Astrocyte of the hippocampus (primary cell): ENCODE measurements at regions not wholly inside any gene's neighbourhood (a gene's known extent, or its start where the extent isn't known, plus 50 kb on each side); places are given as distances from the start of the nearest gene placed in this dataset.

Experiments used
- DNase-seq: peaks from one replicate; pipeline ENCODE4 v3.0.0; 2011; ENCODE audit warnings: low read depth, low spot score

DNA sequence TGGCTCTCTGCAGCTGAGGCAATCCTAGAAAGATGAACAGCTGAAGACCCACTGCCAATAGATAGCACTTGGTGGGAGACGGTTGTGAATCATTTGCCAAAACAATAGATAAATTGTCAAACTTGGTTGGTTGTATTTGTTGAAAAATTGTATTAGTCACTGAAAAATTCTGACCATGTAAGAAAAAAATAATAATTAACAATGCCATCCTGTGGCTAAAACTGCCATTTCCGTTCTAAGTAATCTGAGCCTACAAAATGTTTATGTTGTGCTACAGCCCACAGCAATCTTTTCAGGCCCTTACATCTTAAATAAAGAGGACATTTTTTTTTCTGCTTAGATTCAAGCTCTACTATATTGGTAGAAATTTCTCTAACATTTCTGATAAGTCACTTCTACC lies 103.2 kb upstream of the ANO3 start:
- DNase-seq: no peak

DNA sequence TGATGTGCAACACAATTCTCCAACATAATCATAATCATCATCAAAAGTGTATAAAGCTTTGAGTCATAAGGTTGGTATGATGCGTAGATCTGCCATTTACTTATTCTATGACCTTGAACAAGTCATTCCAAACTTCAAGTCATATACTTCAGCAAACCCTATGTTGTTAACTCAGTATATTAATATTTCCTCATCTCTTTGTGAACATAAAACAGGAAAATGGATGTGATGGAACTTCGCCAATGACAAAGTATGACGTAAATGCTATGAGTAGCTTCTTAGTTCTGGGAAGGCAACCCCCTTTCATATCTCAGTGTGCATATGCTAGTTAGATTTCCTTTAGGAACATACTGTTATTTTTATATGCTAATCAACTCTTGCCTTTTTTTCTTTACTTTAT lies 102.7 kb upstream of the ANO3 start:
- peak; percentile 14 for DNase-seq

DNA sequence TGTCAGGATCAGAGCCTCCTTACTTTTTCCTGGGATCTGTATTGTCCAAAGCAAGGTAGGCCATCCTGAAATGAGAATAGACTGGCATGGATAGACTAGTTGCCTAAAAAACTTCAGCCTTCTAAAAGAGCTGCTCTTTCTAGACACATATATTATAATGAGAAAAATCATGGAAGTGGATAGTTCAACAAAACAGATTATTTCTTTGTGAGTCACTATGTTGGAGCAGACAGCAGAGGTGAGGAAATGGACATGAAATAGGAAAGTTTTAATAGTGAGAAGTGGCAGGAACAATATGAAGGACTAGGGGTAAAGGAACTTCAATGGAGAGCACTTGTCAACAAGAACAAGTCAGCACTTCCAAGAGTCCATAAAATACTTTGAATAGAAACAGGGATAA lies 101.9 kb upstream of the ANO3 start:
- no peak for DNase-seq

DNA sequence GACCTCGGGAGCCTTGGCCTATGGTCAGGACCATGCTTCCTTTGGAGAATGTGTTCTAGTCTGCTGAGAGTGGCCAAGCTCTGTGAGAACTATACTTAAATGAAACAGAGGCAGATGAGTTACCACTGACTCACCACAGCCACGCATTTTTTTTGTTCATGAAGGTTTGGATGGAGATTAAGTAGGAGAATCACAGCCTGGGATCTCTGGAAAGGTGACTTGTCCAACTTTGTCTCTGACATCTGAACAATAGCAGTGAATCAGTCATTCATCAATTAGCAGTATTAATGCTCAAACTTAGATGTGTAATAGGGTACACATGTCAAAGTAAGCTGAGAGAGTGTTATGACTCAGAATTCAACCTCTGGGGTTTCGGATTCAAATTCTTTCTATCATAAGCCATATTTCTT lies 100.7 kb upstream of the ANO3 start:
- DNase-seq: peak; percentile 22

DNA sequence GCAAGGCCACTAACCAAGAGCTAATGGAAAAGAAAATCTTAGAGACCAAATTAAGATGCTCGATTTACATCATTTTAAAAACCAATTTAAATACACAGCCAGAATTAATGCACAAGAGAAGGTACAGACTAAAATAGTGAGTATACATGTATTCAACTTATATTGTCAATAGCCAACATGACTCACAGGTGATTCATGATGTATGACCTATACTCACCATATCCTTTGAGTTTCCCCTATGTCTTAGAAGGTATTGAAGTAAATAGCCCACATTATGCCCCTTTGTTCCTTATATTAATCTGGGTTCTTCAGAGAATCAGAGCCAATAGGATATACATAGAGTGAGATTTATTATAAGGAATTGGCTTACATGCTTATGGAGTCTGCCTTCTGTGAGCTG lies 97.5 kb upstream of the ANO3 start:
- no peak for DNase-seq

DNA sequence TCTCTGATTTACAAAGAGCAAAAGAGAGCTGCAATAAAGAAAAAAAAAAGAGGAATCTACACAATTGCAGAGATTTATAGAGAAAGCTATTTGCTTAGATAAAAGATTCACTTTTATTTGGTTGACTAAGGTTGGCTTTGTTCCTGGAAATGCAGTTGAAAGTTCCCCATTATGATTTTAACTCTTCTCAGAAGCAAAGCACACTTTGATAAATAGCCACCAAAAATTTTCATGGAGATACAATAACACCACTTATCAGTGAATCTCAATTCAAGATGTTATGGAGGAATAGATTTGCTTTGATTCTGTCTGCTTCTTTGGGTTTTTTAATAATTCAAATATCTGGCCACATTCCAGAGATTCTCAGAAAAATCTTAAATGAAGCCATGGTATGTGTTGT lies 88.5 kb upstream of the ANO3 start:
- no peak for DNase-seq

DNA sequence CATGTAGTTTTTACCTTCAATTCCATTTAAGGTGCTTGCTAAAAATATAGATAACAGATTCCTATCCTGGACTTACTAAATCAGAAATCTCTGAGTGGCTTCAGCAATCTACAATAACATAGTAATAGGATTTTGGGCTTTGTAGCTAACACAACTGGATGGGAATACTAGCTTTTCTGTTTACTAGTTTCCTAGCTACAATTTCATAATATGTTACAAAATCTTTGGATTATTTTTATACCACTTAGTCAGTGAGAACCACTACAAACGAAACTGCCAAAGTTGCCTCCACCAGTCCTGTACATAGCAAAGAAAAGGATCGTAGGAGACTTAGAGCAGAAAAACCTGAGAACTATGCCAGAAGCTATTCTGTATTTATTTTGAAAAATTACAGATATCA lies 87.7 kb upstream of the ANO3 start:
- no peak for DNase-seq

DNA sequence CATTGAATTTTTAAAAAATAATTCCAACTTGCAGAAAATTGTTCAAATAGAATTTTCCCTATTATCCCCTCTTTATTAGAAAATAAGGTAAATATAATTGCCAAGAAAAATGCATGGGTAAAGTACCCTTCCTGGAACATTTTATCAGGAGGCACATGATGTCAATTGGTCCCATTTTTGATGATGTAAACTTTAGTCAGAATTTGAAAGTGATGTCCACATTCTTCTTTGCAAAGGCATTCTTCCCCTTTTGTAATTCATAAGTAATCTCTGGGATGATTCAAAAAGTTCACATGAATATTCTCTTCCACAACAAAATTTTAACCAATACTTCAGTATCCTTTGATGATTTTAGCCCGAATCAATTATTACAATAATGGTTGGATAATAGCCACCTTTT lies 86.9 kb upstream of the ANO3 start:
- no peak for DNase-seq

DNA sequence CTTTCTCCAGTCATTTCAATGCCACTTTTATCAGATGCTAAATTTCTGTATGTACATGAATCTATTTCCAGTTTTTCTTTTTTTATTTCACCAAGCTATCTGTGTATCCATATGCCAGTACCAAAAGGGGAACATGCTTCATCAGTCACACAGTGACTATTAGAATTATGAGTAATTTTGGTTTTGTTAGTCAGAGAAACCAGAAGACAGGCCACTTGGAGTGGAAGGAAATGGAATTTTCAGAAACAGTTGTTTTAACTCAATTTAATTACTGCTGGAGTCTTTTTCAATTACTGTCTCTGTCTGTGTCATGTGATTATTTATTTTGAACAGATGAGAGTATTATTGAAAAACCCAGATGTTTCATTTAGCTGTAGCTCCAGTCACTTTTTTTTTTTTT lies 84.6 kb upstream of the ANO3 start:
- DNase-seq: peak; percentile 2

DNA sequence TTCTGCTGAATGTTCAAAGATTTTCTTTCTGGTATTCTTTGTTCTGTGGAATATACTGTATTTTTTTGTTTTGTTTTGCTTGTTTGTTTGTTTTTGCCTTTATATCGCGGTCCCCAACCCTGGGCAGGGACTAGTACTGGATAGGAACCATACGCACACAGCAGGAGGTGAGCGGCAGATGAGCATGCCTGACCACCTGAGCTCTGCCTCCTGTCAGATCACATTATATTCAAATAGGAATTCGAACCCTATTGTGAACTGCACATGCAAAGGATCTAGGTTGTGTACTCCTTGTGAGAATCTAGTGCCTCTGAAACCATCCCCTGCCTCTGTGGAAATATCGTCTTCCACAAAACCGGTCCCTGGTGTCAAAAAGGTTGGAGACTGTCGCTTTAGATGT lies 83.3 kb upstream of the ANO3 start:
- no peak for DNase-seq

DNA sequence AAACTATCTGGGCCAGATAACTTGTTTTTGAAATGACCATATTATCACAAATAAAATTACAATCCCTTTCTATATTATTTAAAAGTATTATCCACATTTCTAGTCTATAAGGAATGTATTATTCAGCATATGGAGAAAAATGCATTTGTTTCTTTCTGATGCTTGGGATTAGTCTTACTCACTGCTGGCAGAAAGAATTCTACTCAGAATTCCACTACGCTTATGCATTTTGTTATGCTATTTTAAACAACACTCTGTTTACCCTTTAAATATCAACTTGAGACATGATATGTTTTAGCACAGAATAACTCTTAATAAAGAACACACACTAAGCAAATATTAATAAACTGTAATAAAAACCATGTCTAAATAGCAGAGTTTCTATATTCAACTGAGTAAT lies 77.6 kb upstream of the ANO3 start:
- DNase-seq: no peak

DNA sequence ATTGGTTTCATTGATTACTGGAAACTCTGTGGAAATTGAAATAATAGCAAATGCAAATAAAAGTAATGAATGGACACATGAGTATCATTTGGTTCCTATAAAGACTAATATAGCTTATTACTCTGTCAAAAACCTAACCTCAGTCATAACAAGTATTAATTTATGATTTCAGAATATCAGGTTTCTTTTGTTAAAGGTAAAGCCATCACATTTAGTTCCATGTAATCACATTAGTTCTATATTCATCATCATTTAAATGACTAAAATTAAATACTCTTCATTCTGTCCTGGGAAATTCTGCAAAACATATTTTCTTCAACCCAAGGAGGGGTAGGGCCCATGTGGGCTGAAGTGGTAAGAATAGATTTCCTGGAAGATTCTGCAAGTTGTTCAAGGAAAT lies 68.2 kb upstream of the ANO3 start:
- DNase-seq: no peak

DNA sequence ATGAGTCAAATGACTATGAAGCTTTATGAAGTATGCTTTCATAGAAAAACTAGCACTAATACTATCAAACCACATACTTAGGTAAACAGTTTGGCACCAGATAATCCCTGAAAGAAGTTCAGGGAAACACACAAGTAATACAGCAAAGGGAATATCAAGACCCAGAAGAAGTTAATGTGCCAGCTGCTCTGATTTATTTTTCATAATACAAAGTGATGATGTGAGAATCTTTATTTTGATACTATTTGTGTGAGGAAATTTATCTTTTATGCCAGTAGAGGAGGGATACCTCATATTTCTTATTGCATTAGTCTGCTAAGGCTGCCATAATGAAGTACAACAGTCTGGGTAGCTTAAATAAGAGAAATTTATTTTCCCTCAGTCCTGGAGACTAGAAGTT lies 67.7 kb upstream of the ANO3 start:
- DNase-seq: no peak

DNA sequence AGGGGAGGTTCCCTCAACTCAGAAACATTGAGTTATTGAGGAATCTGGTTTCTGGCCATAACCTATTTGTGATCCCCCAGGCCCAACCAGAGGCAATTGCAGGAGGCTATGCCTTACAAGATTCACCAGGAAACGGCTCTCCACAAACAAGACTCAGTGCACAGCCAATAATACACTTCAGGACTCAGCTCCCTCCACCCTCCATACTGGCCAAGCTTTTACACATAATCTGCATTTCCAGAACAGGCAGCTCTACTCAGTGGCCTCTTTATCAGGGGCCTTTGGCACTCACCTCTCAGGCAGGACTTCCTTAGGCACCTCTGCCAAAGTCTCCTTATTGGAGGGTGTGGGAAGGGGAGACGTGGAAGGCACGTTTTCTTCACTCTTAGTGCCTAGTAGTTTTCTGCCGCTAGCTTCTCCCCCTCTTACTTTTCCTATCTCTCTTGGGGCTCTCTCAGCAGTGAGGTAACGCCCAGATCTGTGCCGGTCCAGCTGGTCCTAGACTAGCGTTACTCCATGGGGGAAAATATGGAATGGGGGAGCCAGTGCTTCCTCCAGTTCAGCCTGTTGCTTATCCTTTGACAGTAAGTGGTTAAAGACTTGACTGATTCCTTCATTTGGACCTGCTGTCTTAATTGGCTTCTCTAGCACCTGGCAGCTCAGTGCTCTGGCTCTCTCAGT lies 62.8 kb upstream of the ANO3 start:
- no peak for DNase-seq

DNA sequence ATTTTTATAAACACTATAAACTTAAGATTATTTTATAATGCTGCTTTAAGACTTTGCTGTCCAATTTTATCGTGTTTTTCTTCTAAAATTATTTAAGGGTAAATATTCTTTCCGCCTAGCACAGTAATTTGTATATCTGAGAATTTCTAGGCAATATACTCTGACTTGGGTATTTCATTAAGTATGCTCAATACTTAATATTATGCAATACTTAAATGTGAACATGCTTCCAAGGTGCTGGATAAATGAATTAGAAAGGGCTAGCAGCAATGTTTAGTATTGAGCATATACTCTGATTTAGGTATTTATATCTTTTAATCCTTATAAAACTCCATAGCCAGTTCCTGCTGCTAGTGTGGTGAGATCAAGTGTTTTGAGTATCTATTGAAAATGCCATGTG lies 60.3 kb upstream of the ANO3 start:
- no peak for DNase-seq

DNA sequence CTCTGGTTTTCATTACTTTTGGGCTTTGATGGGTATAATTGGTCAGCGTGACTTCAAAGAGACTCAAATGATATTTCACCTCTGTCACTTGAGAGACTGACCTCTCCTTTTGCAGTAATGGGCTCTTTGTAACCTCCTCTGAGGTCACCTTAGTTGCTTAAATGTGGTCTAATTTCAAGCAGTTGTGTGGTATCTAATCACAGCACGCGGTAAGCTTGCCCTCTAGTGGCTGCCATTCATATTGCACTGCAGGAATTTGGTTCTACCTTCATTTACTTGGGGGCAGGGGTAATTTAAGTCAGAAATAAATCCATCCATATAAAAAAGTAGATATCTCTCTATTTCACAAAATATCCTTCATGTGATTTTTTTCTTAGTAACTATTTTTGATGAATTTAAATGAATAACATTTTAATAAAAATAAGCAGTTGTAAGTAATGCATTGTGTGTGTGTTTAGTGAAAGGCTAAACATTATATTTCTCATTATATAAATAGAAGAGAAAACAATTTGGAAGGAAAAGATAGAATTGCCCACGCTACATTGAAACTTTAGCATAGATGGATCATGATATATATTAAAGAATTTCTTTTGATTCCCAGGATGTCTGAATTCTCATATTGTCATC lies 55.0 kb upstream of the ANO3 start:
- peak; percentile 71 for DNase-seq

DNA sequence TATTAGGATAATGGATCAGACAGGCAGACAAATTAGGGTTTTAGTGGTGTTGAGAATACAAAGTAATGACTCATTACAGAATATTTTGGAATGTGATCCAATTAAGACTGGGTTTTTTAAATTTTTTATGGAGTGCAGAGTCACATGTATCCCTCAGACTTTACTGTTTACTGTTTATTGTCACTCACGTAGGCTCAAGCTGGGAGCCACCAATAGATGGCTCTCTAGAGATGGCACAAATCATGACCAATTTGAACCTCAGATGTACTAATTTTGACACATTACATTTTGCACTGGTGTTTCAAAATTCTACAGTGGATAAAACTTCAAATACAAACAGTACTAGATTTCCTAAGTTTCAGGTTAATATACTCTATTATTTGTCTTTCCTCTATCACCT lies 53.6 kb upstream of the ANO3 start:
- no peak for DNase-seq
